Spleen (tissue), 11 donors: ENCODE measurements at regions not wholly inside any gene's neighbourhood (a gene's known extent, or its start where the extent isn't known, plus 50 kb on each side); places are given as distances from the start of the nearest gene placed in this dataset.

Experiments
- DNase-seq: peaks from one replicate; pipeline ENCODE4 v3.0.0-alpha.2; 2020
- H3K27ac ChIP-seq, 8 donors: fragments of 200-600 bp; sonication (generic) in 7 of 8; 1 replicate in 4 of 8; 2 replicates in 4 of 8; pipeline versions ENCODE4 v1.5.0 to v1.8.0; 2016 to 2021; ENCODE audit warnings: inconsistent platforms in 4 of 8, mild to moderate bottlenecking in 4 of 8, moderate library complexity in 1 of 8
- H3K27me3 ChIP-seq, 7 donors: fragments of 200-600 bp; sonication (generic) in 6 of 7; replicated peaks in 1 of 7; 1 replicate in 4 of 7; 2 replicates in 3 of 7; pipeline versions ENCODE4 v1.5.0 to v1.8.0; 2016 to 2021; ENCODE audit warnings: inconsistent platforms in 3 of 7, mild to moderate bottlenecking in 1 of 7
- H3K36me3 ChIP-seq, 6 donors: fragments of 200-600 bp; sonication (generic) in 5 of 6; 1 replicate in 4 of 6; 2 replicates in 2 of 6; pipeline versions ENCODE4 v1.5.0 to v1.8.0; 2016 to 2021; ENCODE audit warnings: inconsistent platforms in 2 of 6
- H3K4me1 ChIP-seq, 6 donors: fragments of 200-600 bp; sonication (generic) in 5 of 6; 1 replicate in 3 of 6; 2 replicates in 3 of 6; pipeline versions ENCODE4 v1.5.0 to v1.8.0; 2016 to 2021; ENCODE audit warnings: inconsistent platforms in 3 of 6
- H3K4me3 ChIP-seq, 8 donors: fragments of 200-600 bp; sonication (generic) in 7 of 8; 1 replicate in 4 of 8; 2 replicates in 4 of 8; pipeline versions ENCODE4 v1.5.0 to v1.8.0; 2016 to 2021; ENCODE audit warnings: inconsistent platforms in 4 of 8, mild to moderate bottlenecking in 4 of 8, moderate library complexity in 2 of 8
- H3K9me3 ChIP-seq, 8 donors: fragments of 200-600 bp; sonication (generic) in 7 of 8; 1 replicate in 4 of 8; 2 replicates in 4 of 8; pipeline versions ENCODE4 v1.5.0 to v1.8.0; 2016 to 2021; ENCODE audit warnings: inconsistent platforms in 4 of 8
- POLR2A ChIP-seq, 3 donors: fragments of 450-650 bp; IDR thresholded peaks; one replicate each; pipeline ENCODE4 v1.5.1; 2017; ENCODE audit warnings: antibody characterized with exemption in 3 of 3, mild to moderate bottlenecking in 1 of 3
- POLR2AphosphoS5 ChIP-seq, 3 donors: sonication (generic); formaldehyde crosslinking; IDR thresholded peaks; one replicate each; pipeline ENCODE4 v1.5.1; 2017; ENCODE audit warnings: antibody characterized with exemption in 3 of 3
- WGBS, 5 donors: extraction: QIAGEN DNeasy Blood & Tissue Kit in 3 of 5; methylation state at CpG; one replicate each; pipeline versions ENCODE4 v1.1.5 to v1.1.7; 2013 to 2018; 5-methylcytosine and 5-hydroxymethylcytosine counted together
- intact Hi-C: fragments of 100-400 bp; cut with DNase I; formaldehyde crosslinking; loops from one replicate; pipeline ENCODE4 v1.15.0; 2023; ENCODE audit warnings: low total_unique reads
- TF ChIP-seq, protein P1 (sequence below), 11 experiments: fragments of 200-600 bp in 7 of 11; fragments of 450-650 bp in 4 of 11; sonication (generic) in 4 of 11; IDR thresholded peaks in 8 of 11; conservative IDR thresholded peaks in 3 of 11; 1 replicate in 7 of 11; 2 replicates in 4 of 11; pipeline versions ENCODE4 v1.4.0 to v1.8.0; 2016 to 2021; ENCODE audit warnings: antibody characterized with exemption in 11 of 11, inconsistent platforms in 4 of 11, mild to moderate bottlenecking in 1 of 11
- donor health status: healthy with polysubstance abuse.
- donor health status: DM: no; HTN: no; CAD: no; lungs with moderate emphysema.
- donor health status: DM: no; HTN: no; CAD: no.
- donor health status: Bipolar disorder and iron deficiency.
- donor health status: healthy.
- donor health status: DM: no; HTN: no; CAD: no.
- donor health status: DM: yes; HTN: yes; CAD: no.

GRCh38 chr1:209397371-209397770, 186.1 kb upstream of the CAMK1G start:
- TF ChIP-seq, protein P1, sequence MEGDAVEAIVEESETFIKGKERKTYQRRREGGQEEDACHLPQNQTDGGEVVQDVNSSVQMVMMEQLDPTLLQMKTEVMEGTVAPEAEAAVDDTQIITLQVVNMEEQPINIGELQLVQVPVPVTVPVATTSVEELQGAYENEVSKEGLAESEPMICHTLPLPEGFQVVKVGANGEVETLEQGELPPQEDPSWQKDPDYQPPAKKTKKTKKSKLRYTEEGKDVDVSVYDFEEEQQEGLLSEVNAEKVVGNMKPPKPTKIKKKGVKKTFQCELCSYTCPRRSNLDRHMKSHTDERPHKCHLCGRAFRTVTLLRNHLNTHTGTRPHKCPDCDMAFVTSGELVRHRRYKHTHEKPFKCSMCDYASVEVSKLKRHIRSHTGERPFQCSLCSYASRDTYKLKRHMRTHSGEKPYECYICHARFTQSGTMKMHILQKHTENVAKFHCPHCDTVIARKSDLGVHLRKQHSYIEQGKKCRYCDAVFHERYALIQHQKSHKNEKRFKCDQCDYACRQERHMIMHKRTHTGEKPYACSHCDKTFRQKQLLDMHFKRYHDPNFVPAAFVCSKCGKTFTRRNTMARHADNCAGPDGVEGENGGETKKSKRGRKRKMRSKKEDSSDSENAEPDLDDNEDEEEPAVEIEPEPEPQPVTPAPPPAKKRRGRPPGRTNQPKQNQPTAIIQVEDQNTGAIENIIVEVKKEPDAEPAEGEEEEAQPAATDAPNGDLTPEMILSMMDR (IDR thresholded peaks at IDR 0.05 in 8 of 11, conservative IDR thresholded peaks at IDR 0.05 in 3 of 11) = no peak
- TF ChIP-seq POLR2AphosphoS5 (IDR thresholded peaks at IDR 0.05) = no peak
- no peak for TF ChIP-seq POLR2A (IDR thresholded peaks at IDR 0.05)
- intact Hi-C loops = no loop called here
- Histone ChIP-seq H3K27me3 (peaks cover 0 to 36% (median 0%) of the 10 kb centered on the region in 7 donors), H3K27ac (peak overlapping the region in 2 of 8 donors; percentile 54 to 60), H3K9me3 (no peaks in the 10 kb centered on the region), H3K36me3 (no peaks in the 10 kb centered on the region), H3K4me3 (no peak overlapping the region), H3K4me1 (peaks cover 0 to 13% (median 0%) of the 10 kb centered on the region in 6 donors)
- WGBS, 5 donors = 50 to 70% (median 52%) methylated on average over 6 of the region's 6 CpGs
- DNase-seq = no peak

- peaks cover 0 to 13% (median 0%) of the 10 kb centered on the region in 6 donors for H3K4me1 ChIP-seq
- TF ChIP-seq, protein P1 (IDR thresholded peaks at IDR 0.05 in 8 of 11, conservative IDR thresholded peaks at IDR 0.05 in 3 of 11) = no peak
- TF ChIP-seq POLR2A (IDR thresholded peaks at IDR 0.05) = no peak
- no peak for TF ChIP-seq POLR2AphosphoS5 (IDR thresholded peaks at IDR 0.05)
- intact Hi-C loops = no loop called here
- H3K27ac ChIP-seq = peak overlapping the region in 3 of 8 donors; percentile 18 to 60 (median 54)
- no peaks in the 10 kb centered on the region for H3K36me3 ChIP-seq
- H3K4me3 ChIP-seq = no peak overlapping the region
- 77 to 97% (median 80%) methylated on average over 3 of the region's 3 CpGs for WGBS, 5 donors
- peaks cover 0 to 39% (median 0%) of the 10 kb centered on the region in 7 donors for H3K27me3 ChIP-seq
- DNase-seq = no peak
- no peaks in the 10 kb centered on the region for H3K9me3 ChIP-seq
Measured at GRCh38 chr1:209397910-209398309, 185.6 kb upstream of the CAMK1G start.

DNA sequence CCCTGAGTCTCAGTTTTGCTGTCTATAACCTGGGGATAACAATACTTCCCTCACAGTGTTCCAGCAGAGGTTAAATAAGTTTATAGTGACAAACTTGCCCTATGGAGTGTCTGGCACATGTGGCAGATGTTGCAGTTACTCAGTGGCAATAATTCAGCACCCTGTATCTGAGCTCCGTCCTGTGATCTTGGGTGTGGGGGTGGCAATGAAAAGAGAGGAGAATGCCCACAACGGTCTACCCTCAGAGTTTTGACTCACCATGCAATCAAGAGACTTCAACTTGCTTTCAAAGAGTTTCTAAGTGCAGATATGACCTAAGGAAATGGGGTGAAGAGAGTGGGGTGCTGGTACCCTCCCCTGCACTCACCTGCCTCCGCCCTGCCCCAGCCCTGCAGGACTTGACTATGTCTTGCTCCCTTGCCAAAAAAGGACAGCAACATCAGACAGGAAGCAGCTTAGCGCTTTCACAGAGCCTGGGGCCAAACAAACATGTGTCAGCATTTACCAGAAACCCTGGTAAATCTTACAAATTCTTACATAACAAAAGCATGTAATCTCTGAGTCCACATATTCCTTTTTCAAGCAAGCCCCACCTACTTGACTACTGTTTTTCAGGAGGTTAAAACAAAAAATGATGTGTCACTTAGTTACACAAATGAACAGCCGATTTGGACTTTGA, 185.1 kb upstream of the CAMK1G start:
- TF ChIP-seq, protein P1 (IDR thresholded peaks at IDR 0.05 in 8 of 11, conservative IDR thresholded peaks at IDR 0.05 in 3 of 11) = no peak
- peak in 1 of 3 donors; percentile 12 for TF ChIP-seq POLR2AphosphoS5 (IDR thresholded peaks at IDR 0.05)
- no peak for TF ChIP-seq POLR2A (IDR thresholded peaks at IDR 0.05)
- WGBS, 5 donors = 12 to 26% (median 15%) methylated on average over 5 of the region's 5 CpGs
- intact Hi-C loops = no loop called here
- H3K36me3 ChIP-seq = no peaks in the 10 kb centered on the region
- H3K4me1 ChIP-seq = peaks cover 0 to 13% (median 0%) of the 10 kb centered on the region in 6 donors
- DNase-seq = no peak
- no peak overlapping the region for H3K4me3 ChIP-seq
- H3K27me3 ChIP-seq = peaks cover 0 to 42% (median 0%) of the 10 kb centered on the region in 7 donors
- H3K27ac ChIP-seq = peak overlapping the region in 3 of 8 donors; percentile 18 to 60 (median 54)
- no peaks in the 10 kb centered on the region for H3K9me3 ChIP-seq

- 61 to 90% (median 74%) methylated on average over 1 of the region's 1 CpG for WGBS, 5 donors
- Histone ChIP-seq H3K4me3 (no peak overlapping the region), H3K9me3 (no peaks in the 10 kb centered on the region), H3K27ac (no peak overlapping the region), H3K27me3 (peaks cover 0 to 49% (median 0%) of the 10 kb centered on the region in 7 donors), H3K4me1 (peaks cover 0 to 13% (median 0%) of the 10 kb centered on the region in 6 donors), H3K36me3 (no peaks in the 10 kb centered on the region)
- intact Hi-C loops = no loop called here
- no peak for DNase-seq
- TF ChIP-seq POLR2AphosphoS5 (IDR thresholded peaks at IDR 0.05) (no peak), POLR2A (IDR thresholded peaks at IDR 0.05) (no peak)
- TF ChIP-seq, protein P1 (IDR thresholded peaks at IDR 0.05 in 8 of 11, conservative IDR thresholded peaks at IDR 0.05 in 3 of 11) = no peak
Measured at GRCh38 chr1:209399800-209400199, 183.7 kb upstream of the CAMK1G start.
